Vagina (tissue), 2 donors: ENCODE measurements at regions not wholly inside any gene's neighbourhood (a gene's known extent, or its start where the extent isn't known, plus 50 kb on each side); places are given as distances from the start of the nearest gene placed in this dataset.

ENCODE experiments used
- DNase-seq, 2 donors: peaks; one replicate each; pipeline ENCODE4 v3.0.0-alpha.2; 2017; ENCODE audit errors: extremely low spot score in 2 of 2
- H3K27ac ChIP-seq: fragments of 200-600 bp; sonication (generic); one replicate; pipeline ENCODE4 v1.5.1; 2019
- H3K27me3 ChIP-seq: fragments of 200-600 bp; sonication (generic); one replicate; pipeline ENCODE4 v1.5.1; 2019
- H3K36me3 ChIP-seq, 2 donors: fragments of 200-600 bp; sonication (generic); one replicate each; pipeline ENCODE4 v1.5.1; 2017 to 2019
- H3K4me1 ChIP-seq: fragments of 200-600 bp; sonication (generic); one replicate; pipeline ENCODE4 v1.5.1; 2019
- H3K4me3 ChIP-seq, 2 donors: fragments of 200-600 bp; sonication (generic); 1 replicate in 1 of 2; 2 replicates in 1 of 2; pipeline ENCODE4 v1.5.1; 2016 to 2019
- H3K9me3 ChIP-seq: fragments of 200-600 bp; sonication (generic); one replicate; pipeline ENCODE4 v1.5.1; 2019
- CTCF ChIP-seq, 3 experiments: fragments of 450-650 bp in 2 of 3; fragments of 200-600 bp in 1 of 3; sonication (generic) in 1 of 3; IDR thresholded peaks; one replicate each; pipeline ENCODE4 v1.5.1; 2017 to 2019; ENCODE audit warnings: antibody characterized with exemption in 3 of 3, mild to moderate bottlenecking in 2 of 3, moderate library complexity in 2 of 3
- POLR2A ChIP-seq, 2 donors: fragments of 450-650 bp; IDR thresholded peaks; one replicate each; pipeline ENCODE4 v1.6.1; 2017; ENCODE audit warnings: antibody characterized with exemption in 2 of 2, mild to moderate bottlenecking in 2 of 2, moderate library complexity in 2 of 2
- POLR2AphosphoS5 ChIP-seq, 2 donors: sonication (generic); formaldehyde crosslinking; IDR thresholded peaks; one replicate each; pipeline ENCODE4 v1.9.0; 2017; ENCODE audit warnings: antibody characterized with exemption in 2 of 2, mild to moderate bottlenecking in 2 of 2, low read depth in 1 of 2; ENCODE audit not compliant: insufficient read depth in 1 of 2
- intact Hi-C: fragments of 100-400 bp; cut with DNase I; formaldehyde crosslinking; loops from one replicate; pipeline ENCODE4 v1.15.1; 2023

DNA sequence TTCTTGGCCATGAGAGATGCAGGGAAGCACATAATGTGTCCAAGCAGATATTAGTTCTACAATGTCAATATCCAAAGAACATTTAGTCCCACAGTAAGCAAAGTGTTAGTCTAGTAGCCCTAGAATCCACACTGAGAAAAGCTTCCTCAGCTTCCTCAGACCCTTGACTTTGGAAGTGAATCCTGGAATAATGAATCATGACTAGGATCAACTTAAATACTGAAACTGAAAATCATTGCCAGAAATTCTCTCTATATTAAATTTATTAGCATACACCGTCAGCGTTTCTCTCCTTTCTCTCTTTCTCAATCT, 356.9 kb upstream of the ACVR2A start:
- intact Hi-C loops: no loop called here
- TF ChIP-seq POLR2AphosphoS5 (IDR thresholded peaks at IDR 0.05; ENCODE audit: insufficient read depth in 1 of 2, low read depth in 1 of 2) (no peak), CTCF (IDR thresholded peaks at IDR 0.05) (no peak), POLR2A (IDR thresholded peaks at IDR 0.05) (no peak)
- H3K36me3 ChIP-seq: no peaks in the 10 kb centered on the region
- no peaks in the 10 kb centered on the region for H3K27me3 ChIP-seq
- no peaks in the 10 kb centered on the region for H3K4me1 ChIP-seq
- H3K9me3 ChIP-seq: no peaks in the 10 kb centered on the region
- H3K27ac ChIP-seq: no peak overlapping the region
- H3K4me3 ChIP-seq: no peak overlapping the region
- DNase-seq: no peak

DNA sequence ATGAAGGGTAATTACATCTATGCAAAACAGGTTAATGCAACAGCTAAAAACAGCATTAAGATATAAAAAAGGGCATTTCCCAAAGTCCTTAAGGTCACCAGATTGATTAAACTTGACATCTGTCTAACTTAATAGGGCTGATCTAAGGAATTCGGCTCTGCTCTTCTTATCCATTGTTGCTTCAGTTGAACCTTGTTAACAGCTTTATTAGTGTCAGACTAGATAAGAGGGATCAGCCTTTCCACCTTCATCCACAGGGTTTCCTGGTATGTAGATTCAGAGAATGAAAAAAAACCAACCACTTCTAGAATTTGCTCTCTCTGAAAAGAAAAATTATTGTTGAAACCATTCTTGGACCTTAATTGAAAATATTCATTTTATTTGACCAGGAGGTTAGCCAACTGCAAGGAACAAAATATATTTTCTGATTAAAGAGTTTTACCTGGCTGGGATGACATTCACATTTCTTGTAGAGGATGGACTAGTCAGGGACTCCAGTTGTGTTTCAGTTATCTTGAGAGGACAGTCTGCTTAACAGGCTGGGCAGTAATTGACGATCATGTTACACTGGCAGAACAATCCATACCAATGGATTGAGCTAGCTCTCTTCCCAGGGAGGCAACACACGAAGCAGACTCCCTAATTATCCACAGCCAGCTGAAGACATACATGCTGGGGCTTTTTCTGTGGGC, 357.4 kb upstream of the ACVR2A start:
- H3K27me3 ChIP-seq: no peaks in the 10 kb centered on the region
- no peaks in the 10 kb centered on the region for H3K4me1 ChIP-seq

DNA sequence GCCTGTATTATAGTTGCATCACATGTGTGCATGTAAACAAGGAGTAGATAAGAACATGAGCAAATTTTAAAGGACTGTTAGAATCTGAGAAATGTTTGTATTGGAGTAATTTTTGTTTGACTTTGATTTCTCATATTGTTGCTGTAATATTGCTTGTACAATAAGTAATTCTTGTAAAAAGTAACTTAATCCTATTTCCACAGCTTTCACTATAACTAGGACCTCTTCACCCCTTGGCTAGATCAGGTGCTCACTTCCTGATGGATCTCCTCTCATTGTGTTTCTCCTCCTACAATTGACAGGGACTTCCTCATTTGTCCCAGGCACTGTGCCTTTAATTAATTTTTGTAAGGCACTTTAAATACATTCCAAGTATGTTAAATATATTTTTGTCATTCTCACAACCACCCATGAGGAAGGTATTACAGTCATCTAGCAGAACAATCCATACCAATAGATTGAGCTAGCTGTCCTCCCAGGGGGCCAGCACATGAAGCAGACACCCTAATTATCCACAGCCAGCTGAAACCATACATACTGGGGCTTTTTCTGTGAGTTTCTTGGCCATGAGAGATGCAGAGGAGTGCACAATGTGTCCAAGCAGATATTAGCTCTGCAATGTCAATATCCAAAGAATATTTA, 359.5 kb upstream of the ACVR2A start:
- no peaks in the 10 kb centered on the region for H3K9me3 ChIP-seq
- DNase-seq: no peak
- intact Hi-C loops: no loop called here
- no peak overlapping the region for H3K27ac ChIP-seq
- no peak for TF ChIP-seq CTCF (IDR thresholded peaks at IDR 0.05)
- no peak for TF ChIP-seq POLR2A (IDR thresholded peaks at IDR 0.05)
- no peak for TF ChIP-seq POLR2AphosphoS5 (IDR thresholded peaks at IDR 0.05; ENCODE audit: insufficient read depth in 1 of 2, low read depth in 1 of 2)
- no peaks in the 10 kb centered on the region for H3K36me3 ChIP-seq
- H3K4me1 ChIP-seq: no peaks in the 10 kb centered on the region
- no peak overlapping the region for H3K4me3 ChIP-seq
- H3K27me3 ChIP-seq: no peaks in the 10 kb centered on the region

More for the DNA sequence above, 357.4 kb upstream of the ACVR2A start:
- DNase-seq: no peak
- H3K9me3 ChIP-seq: no peaks in the 10 kb centered on the region
- H3K27ac ChIP-seq: no peak overlapping the region
- H3K4me3 ChIP-seq: no peak overlapping the region
- H3K36me3 ChIP-seq: no peaks in the 10 kb centered on the region
- TF ChIP-seq POLR2AphosphoS5 (IDR thresholded peaks at IDR 0.05; ENCODE audit: insufficient read depth in 1 of 2, low read depth in 1 of 2): no peak
- TF ChIP-seq CTCF (IDR thresholded peaks at IDR 0.05): no peak
- no peak for TF ChIP-seq POLR2A (IDR thresholded peaks at IDR 0.05)
- intact Hi-C loops: no loop called here

DNA sequence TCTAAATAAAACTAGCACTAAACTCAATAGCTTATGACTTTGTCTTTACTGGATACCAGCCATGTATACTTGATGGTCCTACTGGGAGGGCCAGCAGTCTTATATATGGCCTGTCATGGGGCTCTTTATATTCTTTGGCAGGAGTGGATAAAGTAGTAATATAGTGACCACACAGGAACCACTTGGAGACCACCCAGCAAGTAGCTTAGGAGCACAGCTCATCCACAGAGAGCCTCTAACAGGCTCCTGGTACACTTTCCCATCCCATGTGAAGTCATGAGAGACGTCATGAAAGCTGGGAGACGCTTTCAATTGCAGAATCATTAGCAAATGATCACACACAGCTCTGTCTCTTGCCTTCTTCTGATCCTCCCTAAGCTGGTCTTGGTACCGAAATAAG, 360.9 kb upstream of the ACVR2A start:
- TF ChIP-seq POLR2AphosphoS5 (IDR thresholded peaks at IDR 0.05; ENCODE audit: insufficient read depth in 1 of 2, low read depth in 1 of 2) (no peak), CTCF (IDR thresholded peaks at IDR 0.05) (no peak), POLR2A (IDR thresholded peaks at IDR 0.05) (no peak)
- intact Hi-C loops: no loop called here
- H3K4me3 ChIP-seq: no peak overlapping the region
- DNase-seq: no peak
- no peaks in the 10 kb centered on the region for H3K27me3 ChIP-seq
- H3K4me1 ChIP-seq: no peaks in the 10 kb centered on the region
- no peaks in the 10 kb centered on the region for H3K36me3 ChIP-seq
- H3K9me3 ChIP-seq: no peaks in the 10 kb centered on the region
- H3K27ac ChIP-seq: no peak overlapping the region

GRCh38 chr2:147482916-147483669, 361.7 kb upstream of the ACVR2A start:
- intact Hi-C loops: no loop called here
- Histone ChIP-seq H3K27ac (no peak overlapping the region), H3K4me3 (no peak overlapping the region), H3K27me3 (no peaks in the 10 kb centered on the region), H3K36me3 (no peaks in the 10 kb centered on the region), H3K9me3 (no peaks in the 10 kb centered on the region), H3K4me1 (no peaks in the 10 kb centered on the region)
- no peak for DNase-seq
- TF ChIP-seq POLR2A (IDR thresholded peaks at IDR 0.05): no peak
- TF ChIP-seq CTCF (IDR thresholded peaks at IDR 0.05): no peak
- no peak for TF ChIP-seq POLR2AphosphoS5 (IDR thresholded peaks at IDR 0.05; ENCODE audit: insufficient read depth in 1 of 2, low read depth in 1 of 2)
